ENCODE measurements at regions not wholly inside any gene's neighbourhood (a gene's known extent, or its start where the extent isn't known, plus 50 kb on each side); places are given as distances from the start of the nearest gene placed in this dataset.
"Not testable (repeated sequence)": the region's sequence is repeated elsewhere in the genome, so short reads cannot be mapped to it uniquely, and the experiment has no call there.

- DNase-seq (ENCODE audit: low spot score), result no peak
Measured at GRCh38 chr2:57180678-57181077, 865.9 kb upstream of the VRK2 start.

- no peak for DNase-seq (ENCODE audit: low spot score)
Measured at GRCh38 chr2:57181315-57182038, 865.1 kb upstream of the VRK2 start.

GRCh38 chr2:57182916-57183315 lies 863.7 kb upstream of the VRK2 start:
- no peak for DNase-seq (ENCODE audit: low spot score)

GRCh38 chr2:57185568-57185967 lies 861.0 kb upstream of the VRK2 start:
- DNase-seq (ENCODE audit: low spot score), result no peak

- no peak for DNase-seq (ENCODE audit: low spot score)
Measured at GRCh38 chr2:57190007-57190406, 856.6 kb upstream of the VRK2 start.

- DNase-seq (ENCODE audit: low spot score), result no peak
Measured at GRCh38 chr2:57199663-57200062, 846.9 kb upstream of the VRK2 start.

GRCh38 chr2:57204364-57204763 lies 842.2 kb upstream of the VRK2 start:
- no peak for DNase-seq (ENCODE audit: low spot score)

GRCh38 chr2:57205241-57205640 lies 841.4 kb upstream of the VRK2 start:
- DNase-seq (ENCODE audit: low spot score), result peak; percentile 23

GRCh38 chr2:57207191-57207590 lies 839.4 kb upstream of the VRK2 start:
- DNase-seq (ENCODE audit: low spot score), result no peak

- no peak for DNase-seq (ENCODE audit: low spot score)
Measured at GRCh38 chr2:57209799-57210198, 836.8 kb upstream of the VRK2 start.

- no peak for DNase-seq (ENCODE audit: low spot score)
Measured at GRCh38 chr2:57210855-57211254, 835.8 kb upstream of the VRK2 start.

- no peak for DNase-seq (ENCODE audit: low spot score)
Measured at GRCh38 chr2:57217013-57217412, 829.6 kb upstream of the VRK2 start.

GRCh38 chr2:57218206-57218605 lies 828.4 kb upstream of the VRK2 start:
- no peak for DNase-seq (ENCODE audit: low spot score)

- DNase-seq (ENCODE audit: low spot score), result not testable (repeated sequence)
Measured at GRCh38 chr2:57229706-57230105, 816.9 kb upstream of the VRK2 start.

GRCh38 chr2:57232341-57232740 lies 814.3 kb upstream of the VRK2 start:
- not testable (repeated sequence) for DNase-seq (ENCODE audit: low spot score)

GRCh38 chr2:57251495-57251894 lies 795.1 kb upstream of the VRK2 start:
- DNase-seq (ENCODE audit: low spot score), result not testable (repeated sequence)

GRCh38 chr2:57276408-57276807 lies 770.2 kb upstream of the VRK2 start:
- not testable (repeated sequence) for DNase-seq (ENCODE audit: low spot score)

GRCh38 chr2:57278451-57278850 lies 768.2 kb upstream of the VRK2 start:
- peak; percentile 72 for DNase-seq (ENCODE audit: low spot score)

GRCh38 chr2:57291209-57291608 lies 755.4 kb upstream of the VRK2 start:
- no peak for DNase-seq (ENCODE audit: low spot score)

GRCh38 chr2:57296795-57297517 lies 749.6 kb upstream of the VRK2 start:
- no peak for DNase-seq (ENCODE audit: low spot score)

GRCh38 chr2:57313678-57314077 lies 732.9 kb upstream of the VRK2 start:
- DNase-seq (ENCODE audit: low spot score), result no peak

GRCh38 chr2:57314682-57315081 lies 731.9 kb upstream of the VRK2 start:
- no peak for DNase-seq (ENCODE audit: low spot score)

- DNase-seq (ENCODE audit: low spot score), result no peak
Measured at GRCh38 chr2:57330447-57330846, 716.2 kb upstream of the VRK2 start.

GRCh38 chr2:57333221-57333620 lies 713.4 kb upstream of the VRK2 start:
- peak; percentile 0 for DNase-seq (ENCODE audit: low spot score)

Measured in COLO829 (cell line).